WTC11 (cell line): ENCODE measurements at regions not wholly inside any gene's neighbourhood (a gene's known extent, or its start where the extent isn't known, plus 50 kb on each side); places are given as distances from the start of the nearest gene placed in this dataset.

ENCODE experiments used
- ATAC-seq: fragments of 200-7000 bp; cut with Tn5 transposase; 2 replicates; pipeline ENCODE4 v1.10.0; 2021; ENCODE audit warnings: mild to moderate bottlenecking, moderate library complexity
- CTCF ChIA-PET: fragments of 300-600 bp; sonication (Branson Sonifier 250); formaldehyde crosslinking; loops from one replicate; lab custom pipeline; 2021; ENCODE audit warnings: antibody characterized with exemption; lab: Charles Lee
- POLR2A ChIA-PET: fragments of 350-600 bp; sonication (Branson Sonifier 250); formaldehyde crosslinking; loops from one replicate; lab custom pipeline; 2021; ENCODE audit warnings: antibody characterized with exemption; lab: Charles Lee
- DNase-seq: peaks from one replicate; pipeline ENCODE4 v3.0.0; 2021; ENCODE audit warnings: low spot score
- H3K27ac Mint-ChIP-seq: 2 replicates; pipeline ENCODE4 v1.8.0; 2021; ENCODE audit warnings: mixed read lengths
- H3K27me3 Mint-ChIP-seq: 2 replicates; pipeline ENCODE4 v1.8.0; 2021; ENCODE audit warnings: low read depth, mild to moderate bottlenecking, moderate library complexity, mixed read lengths
- H3K36me3 Mint-ChIP-seq: 2 replicates; pipeline ENCODE4 v1.8.0; 2021; ENCODE audit warnings: mixed read lengths
- H3K4me1 Mint-ChIP-seq: 2 replicates; pipeline ENCODE4 v1.8.0; 2022; ENCODE audit warnings: mixed read lengths
- H3K4me3 Mint-ChIP-seq: 2 replicates; pipeline ENCODE4 v1.8.0; 2021; ENCODE audit warnings: mild to moderate bottlenecking, moderate library complexity, mixed read lengths
- H3K9me3 Mint-ChIP-seq: 2 replicates; pipeline ENCODE4 v1.8.0; 2021; ENCODE audit warnings: mixed read lengths
- ATF1 ChIP-seq: sonication (generic); formaldehyde crosslinking; IDR thresholded peaks from 2 replicates; pipeline ENCODE4 v1.8.1; 2023; ENCODE audit warnings: mild to moderate bottlenecking, moderate library complexity, missing genetic modification reagents
- ELF4 ChIP-seq: sonication (generic); formaldehyde crosslinking; IDR thresholded peaks from 2 replicates; pipeline ENCODE4 v1.8.1; 2022; ENCODE audit warnings: low read depth, mild to moderate bottlenecking, moderate library complexity, missing genetic modification reagents
- FOXP1 ChIP-seq: sonication (generic); formaldehyde crosslinking; IDR thresholded peaks from 2 replicates; pipeline ENCODE4 v1.8.0; 2022; ENCODE audit warnings: missing genetic modification reagents, mild to moderate bottlenecking, moderate library complexity, borderline replicate concordance
- KAT7 ChIP-seq: sonication (generic); formaldehyde crosslinking; IDR thresholded peaks from 2 replicates; pipeline ENCODE4 v1.8.1; 2023; ENCODE audit warnings: missing genetic modification reagents, mild to moderate bottlenecking, borderline replicate concordance
- NFATC4 ChIP-seq: fragments of 250-450 bp; sonication (Bioruptor Pico); IDR thresholded peaks from 2 replicates; pipeline ENCODE4 v1.9.0; 2021; ENCODE audit warnings: mild to moderate bottlenecking
- ZBTB21 ChIP-seq: sonication (generic); formaldehyde crosslinking; IDR thresholded peaks from 2 replicates; pipeline ENCODE4 v1.8.1; 2023; ENCODE audit warnings: mild to moderate bottlenecking, missing genetic modification reagents, borderline replicate concordance
- ZNF121 ChIP-seq: sonication (generic); formaldehyde crosslinking; IDR thresholded peaks from 2 replicates; pipeline ENCODE4 v1.8.0; 2023; ENCODE audit warnings: missing genetic modification reagents
- ZNF138 ChIP-seq: sonication (generic); formaldehyde crosslinking; conservative IDR thresholded peaks from 2 replicates; pipeline ENCODE4 v1.8.1; 2022; ENCODE audit warnings: mild to moderate bottlenecking, moderate library complexity, missing genetic modification reagents
- ZNF219 ChIP-seq: sonication (generic); formaldehyde crosslinking; IDR thresholded peaks from 2 replicates; pipeline ENCODE4 v1.8.0; 2023; ENCODE audit warnings: missing genetic modification reagents, mild to moderate bottlenecking, borderline replicate concordance
- ZNF263 ChIP-seq: sonication (generic); formaldehyde crosslinking; IDR thresholded peaks from 2 replicates; pipeline ENCODE4 v1.8.1; 2022; ENCODE audit warnings: low read depth, mild to moderate bottlenecking, moderate library complexity, missing genetic modification reagents
- TF ChIP-seq, protein P1 (sequence below): sonication (generic); formaldehyde crosslinking; IDR thresholded peaks from 2 replicates; pipeline ENCODE4 v1.8.1; 2022; ENCODE audit warnings: mild to moderate bottlenecking, moderate library complexity, missing genetic modification reagents
- TF ChIP-seq, protein P2 (sequence below): sonication (generic); formaldehyde crosslinking; IDR thresholded peaks from 2 replicates; pipeline ENCODE4 v1.8.1; 2023; ENCODE audit warnings: mild to moderate bottlenecking, moderate library complexity, missing genetic modification reagents
- TF ChIP-seq, protein P3 (sequence below): sonication (generic); formaldehyde crosslinking; IDR thresholded peaks from 2 replicates; pipeline ENCODE4 v1.8.0; 2022; ENCODE audit warnings: mild to moderate bottlenecking, missing genetic modification reagents
- TF ChIP-seq, protein P4 (sequence below): fragments of 250-450 bp; sonication (Bioruptor Pico); IDR thresholded peaks from 2 replicates; pipeline ENCODE4 v1.9.0; 2021; ENCODE audit warnings: moderate library complexity, mild to moderate bottlenecking, inconsistent platforms, borderline replicate concordance
- TF ChIP-seq, protein P5 (sequence below): sonication (generic); formaldehyde crosslinking; IDR thresholded peaks from 2 replicates; pipeline ENCODE4 v1.8.1; 2022; ENCODE audit warnings: mild to moderate bottlenecking, missing genetic modification reagents, moderate library complexity, borderline replicate concordance

DNA sequence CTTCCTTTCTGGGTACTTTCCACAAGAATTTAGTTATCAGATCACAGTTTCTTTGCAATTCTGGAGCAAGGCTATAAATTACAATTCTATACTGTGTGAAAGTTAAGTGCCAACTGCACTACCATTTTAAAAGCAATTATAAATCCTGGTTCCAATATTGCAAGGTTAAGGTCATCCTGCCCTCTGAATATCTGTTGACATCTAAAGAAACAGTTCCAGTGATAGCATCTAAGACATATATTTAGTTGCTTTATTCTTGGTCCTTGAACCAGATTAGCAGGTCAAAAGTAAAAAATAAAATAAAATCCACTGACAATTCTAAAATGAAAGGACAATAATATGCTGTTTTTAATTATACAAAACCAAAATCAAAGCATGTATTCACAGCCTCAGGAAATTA is 334.2 kb downstream of the ATXN7L3B start (continued):
- TF ChIP-seq, protein P1, sequence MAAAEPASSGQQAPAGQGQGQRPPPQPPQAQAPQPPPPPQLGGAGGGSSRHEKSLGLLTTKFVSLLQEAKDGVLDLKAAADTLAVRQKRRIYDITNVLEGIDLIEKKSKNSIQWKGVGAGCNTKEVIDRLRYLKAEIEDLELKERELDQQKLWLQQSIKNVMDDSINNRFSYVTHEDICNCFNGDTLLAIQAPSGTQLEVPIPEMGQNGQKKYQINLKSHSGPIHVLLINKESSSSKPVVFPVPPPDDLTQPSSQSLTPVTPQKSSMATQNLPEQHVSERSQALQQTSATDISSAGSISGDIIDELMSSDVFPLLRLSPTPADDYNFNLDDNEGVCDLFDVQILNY (CRISPR knock-in tag) = no peak
- TF ChIP-seq ATF1 (CRISPR knock-in tag) (no peak), ZNF219 (CRISPR knock-in tag) (no peak), KAT7 (CRISPR knock-in tag) (no peak)

DNA sequence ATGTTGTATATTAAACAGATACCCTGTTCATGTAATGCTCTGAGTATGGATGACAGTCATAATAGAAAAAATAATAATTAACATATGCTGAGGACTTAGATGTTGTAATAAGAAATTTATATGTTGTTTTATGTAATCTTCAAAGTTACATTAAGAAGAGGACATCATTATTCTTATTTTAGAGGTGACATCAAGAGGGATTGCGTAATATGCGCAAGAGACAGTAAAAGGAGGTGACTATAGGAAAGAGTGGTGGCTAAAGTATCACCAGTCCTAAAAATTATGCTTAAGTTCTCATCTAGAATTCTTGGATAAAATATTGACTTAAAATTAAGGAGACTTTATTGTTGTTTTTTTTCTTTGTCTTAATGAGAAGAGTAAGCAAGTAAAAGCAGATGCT is 323.9 kb downstream of the KCNC2 start:
- H3K36me3 Mint-ChIP-seq = peaks cover 9% of the 10 kb centered on the region; the same call in 1 of the 2 replicates
- peaks cover 37% of the 10 kb centered on the region for H3K9me3 Mint-ChIP-seq
- ChIA-PET POLR2A (no interaction called here), CTCF (no interaction called here)
- H3K27ac Mint-ChIP-seq = no peak overlapping the region
- TF ChIP-seq, protein P2, sequence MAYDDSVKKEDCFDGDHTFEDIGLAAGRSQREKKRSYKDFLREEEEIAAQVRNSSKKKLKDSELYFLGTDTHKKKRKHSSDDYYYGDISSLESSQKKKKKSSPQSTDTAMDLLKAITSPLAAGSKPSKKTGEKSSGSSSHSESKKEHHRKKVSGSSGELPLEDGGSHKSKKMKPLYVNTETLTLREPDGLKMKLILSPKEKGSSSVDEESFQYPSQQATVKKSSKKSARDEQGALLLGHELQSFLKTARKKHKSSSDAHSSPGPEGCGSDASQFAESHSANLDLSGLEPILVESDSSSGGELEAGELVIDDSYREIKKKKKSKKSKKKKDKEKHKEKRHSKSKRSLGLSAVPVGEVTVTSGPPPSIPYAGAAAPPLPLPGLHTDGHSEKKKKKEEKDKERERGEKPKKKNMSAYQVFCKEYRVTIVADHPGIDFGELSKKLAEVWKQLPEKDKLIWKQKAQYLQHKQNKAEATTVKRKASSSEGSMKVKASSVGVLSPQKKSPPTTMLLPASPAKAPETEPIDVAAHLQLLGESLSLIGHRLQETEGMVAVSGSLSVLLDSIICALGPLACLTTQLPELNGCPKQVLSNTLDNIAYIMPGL (CRISPR knock-in tag) = no peak
- TF ChIP-seq NFATC4 (CRISPR knock-in tag) (no peak), FOXP1 (CRISPR knock-in tag) (no peak)
- H3K4me1 Mint-ChIP-seq = peaks cover 11% of the 10 kb centered on the region
- DNase-seq = no peak
- no peak for ATAC-seq
- H3K27me3 Mint-ChIP-seq = no peaks in the 10 kb centered on the region
- H3K4me3 Mint-ChIP-seq = no peak overlapping the region

DNA sequence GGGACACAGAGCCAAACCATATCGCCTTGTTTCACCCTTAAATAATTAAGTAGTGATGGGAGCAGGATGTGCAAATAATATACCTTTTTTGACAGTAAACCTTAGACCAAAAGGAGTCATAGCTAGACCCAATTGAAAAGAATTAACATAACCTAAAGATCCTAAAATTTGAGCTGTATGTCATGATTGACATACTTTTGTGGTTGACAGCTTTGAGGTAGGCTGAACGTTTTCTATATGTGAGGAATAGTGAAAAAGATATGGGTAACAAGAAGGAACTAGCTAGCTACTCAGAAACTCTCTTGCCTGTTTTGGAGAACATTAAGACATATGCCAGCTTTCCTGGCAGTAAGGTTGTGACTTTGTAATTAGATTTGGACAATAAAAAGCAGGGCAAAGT is 320.6 kb downstream of the KCNC2 start:
- Mint-ChIP-seq H3K9me3 (peaks cover 21% of the 10 kb centered on the region), H3K4me3 (no peak overlapping the region), H3K27ac (no peak overlapping the region), H3K27me3 (no peaks in the 10 kb centered on the region), H3K4me1 (0 out of 2 replicates have a peak, but pooled peaks cover 3% of the 10 kb centered on the region), H3K36me3 (peaks cover 3% of the 10 kb centered on the region; the same call in 1 of the 2 replicates)
- DNase-seq (no peak), ATAC-seq (no peak)
- CTCF ChIA-PET = no interaction called here
- no peak for TF ChIP-seq ZBTB21 (CRISPR knock-in tag)
- TF ChIP-seq, protein P3, sequence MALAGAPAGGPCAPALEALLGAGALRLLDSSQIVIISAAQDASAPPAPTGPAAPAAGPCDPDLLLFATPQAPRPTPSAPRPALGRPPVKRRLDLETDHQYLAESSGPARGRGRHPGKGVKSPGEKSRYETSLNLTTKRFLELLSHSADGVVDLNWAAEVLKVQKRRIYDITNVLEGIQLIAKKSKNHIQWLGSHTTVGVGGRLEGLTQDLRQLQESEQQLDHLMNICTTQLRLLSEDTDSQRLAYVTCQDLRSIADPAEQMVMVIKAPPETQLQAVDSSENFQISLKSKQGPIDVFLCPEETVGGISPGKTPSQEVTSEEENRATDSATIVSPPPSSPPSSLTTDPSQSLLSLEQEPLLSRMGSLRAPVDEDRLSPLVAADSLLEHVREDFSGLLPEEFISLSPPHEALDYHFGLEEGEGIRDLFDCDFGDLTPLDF = no peak
- POLR2A ChIA-PET = no interaction called here

DNA sequence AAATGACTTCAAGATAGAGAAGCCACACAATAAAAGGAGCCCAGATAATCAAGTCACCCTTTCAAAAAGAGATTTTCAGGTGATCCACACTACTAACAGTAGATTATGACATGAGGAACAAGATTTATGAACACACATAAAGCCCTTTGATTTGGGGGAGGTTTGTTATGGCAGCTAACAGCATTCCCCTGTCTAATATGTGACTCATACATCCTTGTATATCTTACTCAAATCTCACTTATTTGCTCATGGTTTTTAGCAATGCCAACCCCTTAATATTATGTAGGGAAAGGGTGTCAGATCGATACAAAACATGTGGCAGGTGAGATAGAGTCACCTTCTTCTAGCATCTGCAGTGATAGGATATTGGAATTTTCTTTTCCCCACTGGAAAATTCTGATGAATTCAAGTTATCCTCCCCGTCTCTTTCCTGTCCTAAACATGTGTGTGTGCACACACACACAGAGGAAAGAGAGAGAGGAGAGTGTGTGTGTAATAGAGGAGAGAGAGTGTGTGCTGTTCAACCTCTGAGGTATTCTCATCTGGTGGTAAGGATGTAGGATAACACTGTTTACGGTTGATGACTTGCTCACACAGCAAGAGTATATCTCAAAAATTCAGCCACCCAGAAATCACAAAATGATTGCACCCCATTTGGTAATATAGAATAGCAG is 319.9 kb downstream of the KCNC2 start:
- peaks cover 21% of the 10 kb centered on the region for H3K9me3 Mint-ChIP-seq
- 0 out of 2 replicates have a peak, but pooled peaks cover 3% of the 10 kb centered on the region for H3K4me1 Mint-ChIP-seq
- no peak for TF ChIP-seq ZNF138 (CRISPR knock-in tag)
- TF ChIP-seq ZNF263 (CRISPR knock-in tag) = no peak
- TF ChIP-seq, protein P4, sequence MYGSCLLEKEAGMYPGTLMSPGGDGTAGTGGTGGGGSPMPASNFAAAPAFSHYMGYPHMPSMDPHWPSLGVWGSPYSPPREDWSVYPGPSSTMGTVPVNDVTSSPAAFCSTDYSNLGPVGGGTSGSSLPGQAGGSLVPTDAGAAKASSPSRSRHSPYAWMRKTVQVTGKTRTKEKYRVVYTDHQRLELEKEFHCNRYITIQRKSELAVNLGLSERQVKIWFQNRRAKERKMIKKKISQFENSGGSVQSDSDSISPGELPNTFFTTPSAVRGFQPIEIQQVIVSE (CRISPR knock-in tag) = no peak
- TF ChIP-seq, protein P5, sequence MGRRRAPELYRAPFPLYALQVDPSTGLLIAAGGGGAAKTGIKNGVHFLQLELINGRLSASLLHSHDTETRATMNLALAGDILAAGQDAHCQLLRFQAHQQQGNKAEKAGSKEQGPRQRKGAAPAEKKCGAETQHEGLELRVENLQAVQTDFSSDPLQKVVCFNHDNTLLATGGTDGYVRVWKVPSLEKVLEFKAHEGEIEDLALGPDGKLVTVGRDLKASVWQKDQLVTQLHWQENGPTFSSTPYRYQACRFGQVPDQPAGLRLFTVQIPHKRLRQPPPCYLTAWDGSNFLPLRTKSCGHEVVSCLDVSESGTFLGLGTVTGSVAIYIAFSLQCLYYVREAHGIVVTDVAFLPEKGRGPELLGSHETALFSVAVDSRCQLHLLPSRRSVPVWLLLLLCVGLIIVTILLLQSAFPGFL (CRISPR knock-in tag) = no peak
- TF ChIP-seq ZNF121 (CRISPR knock-in tag) = no peak
- TF ChIP-seq ELF4 (CRISPR knock-in tag) = no peak

More for the DNA sequence above, 319.9 kb downstream of the KCNC2 start:
- H3K4me3 Mint-ChIP-seq = no peak overlapping the region
- no peak overlapping the region for H3K27ac Mint-ChIP-seq
- ATAC-seq (no peak), DNase-seq (no peak)
- CTCF ChIA-PET = interaction anchor here (1.3 kb wide), 1 partner anchor 14 kb away, joined by 4 read pairs; no protein-coding TSS in a partner anchor
- POLR2A ChIA-PET = no interaction called here
- no peaks in the 10 kb centered on the region for H3K27me3 Mint-ChIP-seq
- peaks cover 3% of the 10 kb centered on the region; the same call in 1 of the 2 replicates for H3K36me3 Mint-ChIP-seq
